ENCODE measurements at regions not wholly inside any gene's neighbourhood (a gene's known extent, or its start where the extent isn't known, plus 50 kb on each side); places are given as distances from the start of the nearest gene placed in this dataset.
"Not testable (repeated sequence)": the region's sequence is repeated elsewhere in the genome, so short reads cannot be mapped to it uniquely, and the experiment has no call there.

DNA sequence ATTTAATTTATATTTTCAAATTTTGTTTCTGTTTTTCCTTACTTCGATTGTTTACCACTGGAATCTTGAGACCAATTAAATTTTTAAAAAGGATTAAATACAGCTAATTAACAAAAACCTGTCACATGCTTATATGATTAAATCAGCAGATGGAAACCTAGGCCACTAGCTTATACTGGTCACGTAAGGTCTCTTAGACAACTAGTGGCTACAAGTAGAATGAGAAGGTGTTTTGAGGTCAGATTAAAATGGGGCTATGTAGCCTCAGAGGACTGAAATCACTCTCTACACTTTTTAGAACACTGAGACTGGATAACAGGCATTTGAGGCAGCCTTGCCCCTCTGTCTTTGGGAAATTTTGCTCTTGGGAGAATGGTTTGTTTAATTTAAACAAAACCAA lies 246.5 kb upstream of the ONECUT1 start:
- DNase-seq (ENCODE audit: low read depth) = no peak

DNA sequence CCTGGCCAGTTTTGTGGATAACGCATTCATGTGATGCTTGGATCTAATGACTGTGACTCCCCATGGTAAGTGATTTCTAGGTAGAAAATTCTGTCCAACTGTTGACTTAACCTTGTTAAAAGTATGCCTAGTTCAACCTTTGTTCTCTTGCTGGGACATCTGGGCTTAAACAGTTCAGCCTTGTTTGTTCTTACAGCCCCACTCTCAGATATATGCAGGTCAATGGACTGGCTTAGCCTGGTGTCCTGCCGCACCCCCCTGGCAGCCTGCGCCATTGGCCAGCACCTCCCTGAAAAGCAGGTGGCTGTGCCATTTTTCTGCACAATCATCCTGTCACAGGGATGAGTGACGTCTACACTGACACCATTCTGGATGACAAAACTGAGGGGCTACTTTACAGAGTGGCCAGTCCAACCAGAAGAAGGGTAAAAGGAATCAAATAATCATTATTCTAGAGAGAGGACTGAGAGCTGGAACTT lies 244.7 kb upstream of the ONECUT1 start:
- no peak for DNase-seq (ENCODE audit: low read depth)

DNA sequence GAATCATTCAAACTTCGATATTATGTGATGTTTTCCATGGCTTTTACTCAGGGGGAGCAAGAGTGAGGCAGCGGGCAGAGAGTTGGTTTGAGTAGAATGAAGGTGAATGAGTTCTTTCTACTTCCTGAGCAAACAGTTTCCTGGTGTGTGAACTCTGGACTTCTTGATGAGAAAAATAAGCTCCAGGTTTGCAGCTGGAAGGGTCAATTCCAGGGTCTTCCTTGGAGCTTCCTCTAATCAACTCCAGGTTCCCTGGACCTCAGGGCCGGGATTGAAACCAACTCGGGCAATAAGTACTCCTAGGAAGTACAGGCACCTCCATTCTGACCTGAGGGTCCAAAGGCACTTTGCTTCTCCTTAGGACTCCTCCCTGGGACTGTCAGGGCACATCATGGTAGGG lies 243.6 kb upstream of the ONECUT1 start:
- DNase-seq (ENCODE audit: low read depth) = no peak

DNA sequence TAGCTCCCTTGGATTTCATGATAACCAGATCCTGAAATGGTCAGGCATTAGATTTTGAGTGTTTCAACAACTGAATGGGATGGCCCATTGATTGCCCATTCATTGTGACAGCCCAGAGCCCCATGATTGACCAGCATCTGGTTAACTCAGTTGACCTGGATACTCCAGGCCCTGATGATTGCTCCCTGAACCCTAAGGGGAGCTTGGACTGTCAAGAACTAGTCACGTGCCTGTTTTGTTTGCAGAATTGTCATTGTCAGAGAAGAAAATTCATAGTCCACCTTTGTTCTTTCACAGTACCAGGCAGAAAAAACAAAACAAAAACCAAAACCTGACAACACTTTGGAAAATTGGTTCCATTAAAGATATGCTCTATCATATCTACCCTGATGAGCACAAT lies 241.3 kb upstream of the ONECUT1 start:
- DNase-seq (ENCODE audit: low read depth) = no peak

DNA sequence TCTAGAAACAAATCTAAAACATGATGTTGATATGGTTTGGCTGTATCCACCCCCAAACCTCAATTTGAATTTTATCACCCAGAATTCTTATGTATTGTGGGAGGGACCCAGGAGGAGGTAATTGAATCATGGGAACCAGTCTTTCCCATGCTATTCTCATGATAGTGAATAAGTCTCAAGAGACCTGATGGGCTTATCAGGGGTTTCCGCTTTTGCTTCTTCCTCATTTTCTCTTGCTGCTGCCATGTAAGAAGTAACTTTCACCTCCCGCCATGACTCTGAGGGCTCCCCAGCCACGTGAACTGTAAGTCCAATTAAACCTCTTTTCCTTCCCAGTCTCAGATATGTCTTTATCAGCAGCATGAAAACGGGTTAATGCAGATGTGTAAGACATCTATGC lies 232.7 kb upstream of the ONECUT1 start:
- no peak for DNase-seq (ENCODE audit: low read depth)

DNA sequence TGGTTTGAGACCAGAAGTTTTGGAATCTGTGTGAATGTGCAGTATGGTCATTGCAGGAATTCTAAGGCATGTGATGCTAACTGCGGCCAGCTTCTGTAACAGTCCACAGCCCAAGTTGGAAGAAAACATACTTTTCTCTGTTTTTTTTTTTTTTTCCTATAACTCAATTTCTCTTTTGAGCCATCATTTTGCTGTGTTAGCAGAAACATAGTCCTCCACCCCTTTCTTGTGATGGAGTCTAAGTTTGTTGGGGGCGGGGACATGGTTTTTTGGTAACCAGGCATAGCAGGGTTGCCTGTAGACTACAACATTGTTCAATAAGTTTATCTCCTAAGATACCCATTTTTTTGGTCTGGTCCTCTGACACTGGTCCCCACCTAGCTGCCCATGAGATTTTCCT lies 223.2 kb upstream of the ONECUT1 start:
- no peak for DNase-seq (ENCODE audit: low read depth)

DNA sequence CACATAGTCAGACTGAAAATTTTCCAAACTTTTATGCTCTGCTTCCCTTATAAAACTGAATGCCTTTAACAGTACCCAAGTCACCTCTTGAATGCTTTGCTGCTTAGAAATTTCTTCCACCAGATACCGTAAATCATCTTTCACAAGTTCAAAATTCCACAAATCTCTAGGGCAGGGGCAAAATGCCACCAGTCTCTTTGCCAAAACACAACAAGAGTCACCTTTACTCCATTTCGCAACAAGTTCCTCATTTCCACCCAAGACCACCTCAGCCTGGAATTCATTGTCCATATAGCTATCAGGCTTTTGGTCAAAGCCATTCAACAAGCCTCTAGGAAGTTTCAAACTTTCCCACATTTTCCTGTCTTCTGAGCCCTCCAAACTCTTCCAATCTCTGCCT lies 221.6 kb upstream of the ONECUT1 start:
- DNase-seq (ENCODE audit: low read depth) = not testable (repeated sequence)

DNA sequence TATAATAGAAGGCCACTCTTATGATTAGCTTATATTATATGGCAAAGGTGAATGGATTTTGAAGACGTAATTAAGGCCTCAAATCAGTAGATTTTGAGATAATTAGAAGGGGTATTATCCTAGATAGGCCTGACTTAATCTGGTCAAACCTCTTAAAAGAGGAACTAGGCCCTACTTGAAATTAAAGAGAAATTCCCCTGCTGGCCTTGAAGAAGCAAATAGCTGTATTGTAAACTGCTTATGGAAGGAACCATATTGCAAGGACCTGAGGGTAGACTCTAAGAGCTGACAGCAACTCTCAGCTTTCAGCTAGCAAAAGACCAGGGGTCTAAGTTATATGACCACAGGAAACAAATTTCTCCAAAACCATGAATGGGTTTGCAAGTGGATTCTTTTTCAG lies 219.0 kb upstream of the ONECUT1 start:
- DNase-seq (ENCODE audit: low read depth) = no peak

DNA sequence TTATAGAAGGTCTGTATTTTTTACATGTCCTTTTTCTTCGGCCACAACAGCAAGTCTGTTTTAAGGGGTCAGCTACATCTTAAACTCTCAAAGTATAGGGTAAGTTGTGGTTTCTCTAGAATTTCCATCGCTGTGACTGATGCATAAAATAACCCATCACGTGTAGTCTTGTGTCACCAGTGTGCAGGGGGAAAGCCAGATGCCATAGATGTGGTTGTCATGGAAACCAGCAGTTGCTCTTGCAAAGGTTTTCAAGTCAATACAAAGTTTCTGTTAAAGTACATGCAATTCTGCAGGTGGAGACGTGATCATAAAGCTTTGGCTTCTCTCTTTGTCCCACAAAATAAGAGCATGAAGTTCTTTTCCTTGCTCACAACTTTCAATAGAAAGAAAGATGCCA lies 210.3 kb upstream of the ONECUT1 start:
- no peak for DNase-seq (ENCODE audit: low read depth)

DNA sequence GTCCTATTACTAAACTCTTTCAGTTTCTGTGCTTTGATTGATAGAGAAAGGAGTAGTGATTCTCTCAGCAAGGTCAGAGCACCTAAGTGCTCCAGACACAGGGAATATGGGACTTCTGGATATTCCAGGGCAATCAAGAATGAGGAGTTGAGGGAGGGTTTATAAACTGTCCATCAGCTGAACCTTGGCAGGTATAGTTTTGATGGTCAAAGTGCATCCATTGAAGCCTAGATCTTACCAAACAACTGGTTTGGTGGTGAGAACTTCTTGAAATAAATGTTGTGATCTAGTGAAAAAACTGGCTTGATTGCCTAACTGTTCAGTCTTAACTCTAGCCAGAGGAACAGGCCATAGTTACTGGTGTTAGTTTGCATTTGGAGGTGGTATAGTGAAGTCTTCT lies 207.0 kb upstream of the ONECUT1 start:
- no peak for DNase-seq (ENCODE audit: low read depth)

DNA sequence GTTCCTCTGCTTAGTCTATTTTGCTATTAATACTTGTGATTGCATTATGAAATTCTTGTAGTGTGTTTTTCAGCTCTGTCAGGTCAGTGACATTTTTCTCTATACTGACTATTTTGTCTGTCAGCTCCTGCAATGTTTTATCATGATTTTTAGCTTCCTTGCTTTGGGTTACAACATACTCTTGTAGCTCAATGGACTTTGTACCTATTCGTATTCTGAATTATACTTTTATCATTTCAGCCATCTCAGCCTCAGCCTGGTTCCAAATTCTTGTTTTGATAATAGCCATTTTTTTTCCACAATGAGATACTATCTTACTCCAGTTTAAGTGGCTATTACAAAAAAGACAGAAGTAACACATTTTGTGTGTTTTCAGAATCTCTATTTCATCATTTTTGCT lies 204.2 kb upstream of the ONECUT1 start:
- DNase-seq (ENCODE audit: low read depth) = no peak

DNA sequence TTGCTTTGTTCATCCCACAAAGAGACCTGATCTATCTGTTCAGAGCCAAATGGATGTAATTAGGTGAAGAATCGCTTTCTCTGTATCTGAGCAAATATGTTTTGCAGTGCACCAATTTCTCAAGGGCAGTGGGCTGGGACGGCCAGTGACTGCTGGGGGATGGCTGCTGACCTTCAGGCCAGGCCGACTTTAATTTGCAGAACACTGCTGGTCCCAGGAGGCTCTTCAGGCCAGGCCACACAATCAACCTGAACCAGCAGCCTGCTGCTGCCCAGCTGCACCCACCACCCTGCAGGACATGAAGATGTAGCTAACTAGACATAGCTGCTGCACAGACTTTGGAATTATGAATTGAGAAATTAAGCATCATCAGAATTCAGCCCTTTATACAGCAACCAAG lies 194.4 kb upstream of the ONECUT1 start:
- no peak for DNase-seq (ENCODE audit: low read depth)

DNA sequence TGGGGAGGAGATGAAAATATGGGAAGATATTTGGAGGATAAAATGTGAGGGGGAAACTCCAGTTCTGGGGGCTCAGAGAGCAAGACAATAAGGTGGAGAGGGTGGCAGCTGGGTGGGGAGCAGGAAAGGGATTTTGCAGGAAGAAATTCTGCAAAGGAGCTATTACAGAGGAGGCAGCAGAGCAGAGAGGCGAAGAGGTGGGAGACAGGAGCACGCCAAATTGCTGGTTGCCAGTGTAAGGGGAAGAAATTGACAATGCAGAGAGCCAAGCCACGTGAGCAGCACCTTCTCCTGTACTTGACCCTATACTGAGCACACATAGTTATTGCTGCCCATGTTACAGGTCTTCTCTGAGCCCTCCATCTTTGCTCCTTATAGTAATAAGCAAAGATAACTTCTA lies 190.3 kb upstream of the ONECUT1 start:
- DNase-seq (ENCODE audit: low read depth) = no peak

DNA sequence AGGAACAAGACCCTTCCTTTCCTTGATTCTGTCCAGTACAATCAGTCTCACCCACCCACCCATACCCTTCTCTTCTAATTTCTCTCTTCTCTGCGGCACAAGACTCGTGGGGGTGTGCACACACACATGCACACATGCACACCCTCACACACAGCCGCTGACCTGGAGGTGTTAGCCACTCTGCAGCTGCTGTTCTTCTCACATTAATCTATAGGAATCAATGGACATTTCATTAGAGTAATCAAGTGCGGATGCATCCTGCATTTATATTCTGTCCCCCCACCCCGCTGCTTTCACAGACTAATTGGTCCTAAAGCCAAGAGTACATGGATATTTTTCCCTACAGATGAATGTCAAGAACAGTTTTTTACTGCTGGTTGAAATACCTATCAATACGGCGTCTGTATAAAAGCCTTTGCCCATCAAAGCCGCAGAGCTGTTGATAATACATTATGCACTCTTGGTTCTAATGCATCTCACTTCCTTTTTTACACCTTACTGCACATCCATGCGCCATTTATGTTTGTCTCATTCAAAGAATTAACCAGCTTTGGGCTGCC lies 186.5 kb upstream of the ONECUT1 start:
- no peak for DNase-seq (ENCODE audit: low read depth)

DNA sequence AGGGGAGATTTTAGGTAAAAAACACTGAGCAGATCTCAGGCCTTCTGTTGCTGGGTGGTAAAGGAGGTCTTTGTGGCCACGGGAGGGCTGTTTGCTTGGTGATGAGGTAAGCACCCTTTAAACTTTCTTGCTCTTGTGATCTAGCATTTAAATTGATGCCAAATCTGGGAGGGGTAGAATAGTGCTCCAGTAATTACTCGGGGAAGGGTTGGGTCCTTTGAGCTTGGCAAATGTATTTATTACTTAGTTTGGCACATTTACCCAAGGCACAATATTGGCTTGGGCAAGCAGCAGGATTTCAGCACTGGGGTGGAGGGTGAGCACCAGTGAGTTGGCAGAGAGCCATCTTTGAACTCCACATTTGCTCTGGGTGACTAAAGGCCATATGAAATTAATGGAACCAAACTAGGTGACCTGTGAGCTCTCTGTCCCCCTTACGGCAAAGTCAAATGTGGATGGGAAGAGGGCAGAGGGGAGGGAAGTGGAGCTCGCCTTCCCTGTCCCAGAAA lies 185.9 kb upstream of the ONECUT1 start:
- no peak for DNase-seq (ENCODE audit: low read depth)

DNA sequence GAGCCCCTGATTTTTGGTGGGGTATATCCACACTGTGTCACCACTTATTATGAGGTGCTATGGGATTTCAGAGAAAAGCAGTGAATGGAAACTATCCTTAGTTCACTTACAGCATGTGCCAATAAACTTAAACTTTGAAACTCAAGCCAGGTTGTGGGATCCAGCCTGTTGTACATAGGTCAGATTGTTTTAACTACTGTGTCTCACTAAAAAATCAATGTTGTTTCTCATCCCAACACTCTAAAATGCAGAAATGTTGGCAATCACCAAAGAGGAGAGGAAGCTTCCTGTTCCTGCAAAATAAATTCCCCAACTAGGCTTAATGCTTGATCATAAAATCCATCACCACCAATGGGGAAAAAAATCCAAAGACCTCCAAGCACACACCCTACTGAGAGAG lies 173.7 kb upstream of the ONECUT1 start:
- DNase-seq (ENCODE audit: low read depth) = no peak

DNA sequence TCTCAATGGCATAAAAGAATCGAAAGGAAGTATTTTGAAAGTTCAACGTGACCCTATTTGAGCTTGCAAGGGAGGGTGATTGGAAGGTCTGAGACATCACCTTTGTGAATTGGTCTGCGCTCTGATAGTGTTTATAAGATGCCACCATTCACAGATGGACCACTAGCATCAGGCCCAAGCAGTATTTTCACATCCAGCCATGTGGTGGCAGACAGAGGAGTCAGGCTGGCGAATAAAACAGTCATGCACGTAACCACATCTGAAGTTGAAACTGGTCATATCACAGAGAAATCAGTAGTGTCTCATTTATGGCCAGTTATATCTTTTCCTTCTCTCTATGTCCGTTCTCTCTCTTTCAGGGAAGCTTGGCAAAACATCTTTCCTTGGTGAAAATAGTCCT lies 170.1 kb upstream of the ONECUT1 start:
- no peak for DNase-seq (ENCODE audit: low read depth)

DNA sequence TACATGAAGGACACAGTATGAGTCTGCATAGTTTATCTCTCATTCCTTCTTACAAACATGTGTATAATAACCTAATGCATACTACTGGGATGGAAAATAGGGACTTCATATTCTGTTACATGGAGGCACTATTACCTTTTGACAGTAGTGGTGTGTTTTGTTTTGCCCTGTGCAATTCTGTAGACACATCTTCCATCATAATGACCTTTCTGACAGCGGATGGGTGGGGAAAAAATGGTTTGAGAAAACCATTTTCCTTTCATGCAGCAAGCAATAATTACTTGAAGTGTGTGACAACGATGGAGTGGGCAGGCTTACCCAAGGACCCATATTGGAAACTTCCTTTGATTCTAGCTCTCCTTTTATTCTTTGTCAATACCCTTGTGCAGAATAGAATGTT lies 153.6 kb upstream of the ONECUT1 start:
- no peak for DNase-seq (ENCODE audit: low read depth)

DNA sequence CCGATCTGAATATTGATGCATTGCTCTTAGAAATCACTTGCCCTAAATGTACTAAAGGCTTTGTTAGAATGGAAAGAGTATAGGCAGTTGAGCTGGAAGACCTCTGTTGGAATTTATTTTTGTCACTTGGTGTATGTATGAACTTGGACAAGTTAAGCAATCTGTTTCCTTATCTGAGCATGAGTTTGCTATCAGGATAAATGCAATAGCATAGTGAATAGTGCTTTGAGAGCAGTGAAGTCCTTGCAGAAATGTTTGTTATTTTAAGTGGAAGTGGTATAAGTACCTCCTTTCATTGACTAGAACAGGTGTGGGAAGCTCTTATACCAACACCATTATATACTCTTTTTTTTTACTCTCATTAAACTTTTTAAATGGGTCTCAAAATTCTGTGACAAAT lies 146.4 kb upstream of the ONECUT1 start:
- DNase-seq (ENCODE audit: low read depth) = no peak

DNA sequence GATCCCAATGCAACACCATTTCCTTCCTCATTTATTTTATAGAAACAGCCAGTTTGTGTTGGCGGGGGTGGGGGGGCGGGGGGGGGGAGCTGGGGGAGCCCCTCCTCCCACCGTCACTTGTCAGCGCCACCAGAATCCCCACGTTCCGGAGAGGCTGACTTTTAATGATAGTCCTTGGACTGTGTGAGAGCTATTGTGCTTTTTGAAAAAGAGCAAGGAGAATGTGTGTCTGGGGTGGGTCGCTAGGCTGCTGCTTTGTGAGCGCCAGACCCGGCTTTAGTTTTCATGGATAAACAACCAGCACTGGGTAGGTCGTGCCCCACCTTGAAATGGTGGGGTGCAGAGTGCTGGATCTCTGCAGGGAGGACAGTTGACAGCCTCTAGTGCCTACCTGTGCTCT lies 135.0 kb upstream of the ONECUT1 start:
- no peak for DNase-seq (ENCODE audit: low read depth)

DNA sequence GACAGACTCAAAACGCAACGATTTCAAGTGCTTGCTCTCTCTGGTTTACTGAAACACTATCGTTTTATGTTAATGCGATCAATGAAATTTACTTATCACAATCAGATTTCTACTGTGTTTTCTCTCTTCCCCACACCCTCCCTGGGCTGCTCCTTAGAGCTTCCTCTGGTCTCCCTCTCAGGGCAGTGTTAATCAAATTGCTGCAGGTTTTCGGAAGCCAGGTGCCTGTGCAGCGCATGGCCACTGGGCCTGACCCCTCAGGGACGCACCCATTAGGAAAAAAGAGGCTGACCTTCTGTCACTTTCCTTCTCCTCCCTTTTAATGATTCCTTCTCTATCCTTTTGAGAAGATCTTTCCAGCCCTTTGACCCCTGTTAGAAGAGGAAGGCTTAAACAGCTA lies 134.5 kb upstream of the ONECUT1 start:
- no peak for DNase-seq (ENCODE audit: low read depth)

DNA sequence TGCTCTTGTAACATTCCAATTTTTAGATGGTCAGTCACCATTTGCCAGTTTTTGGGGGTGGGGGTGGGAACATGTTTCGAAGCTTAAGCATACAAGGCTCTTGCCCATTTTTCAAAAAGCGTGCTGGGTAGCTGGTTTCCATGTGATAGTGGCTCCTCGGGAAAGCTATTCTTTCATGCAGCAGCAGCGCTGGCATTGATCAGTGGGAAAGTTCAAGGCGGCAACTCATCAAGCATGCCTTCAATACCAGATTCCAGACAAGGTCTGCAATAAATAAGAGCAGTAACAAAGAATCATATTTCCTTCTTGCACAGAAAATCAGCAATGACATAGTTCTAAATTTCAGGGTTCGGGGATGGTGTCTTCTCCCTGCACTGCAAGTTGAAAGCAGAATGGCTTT lies 133.5 kb upstream of the ONECUT1 start:
- no peak for DNase-seq (ENCODE audit: low read depth)

DNA sequence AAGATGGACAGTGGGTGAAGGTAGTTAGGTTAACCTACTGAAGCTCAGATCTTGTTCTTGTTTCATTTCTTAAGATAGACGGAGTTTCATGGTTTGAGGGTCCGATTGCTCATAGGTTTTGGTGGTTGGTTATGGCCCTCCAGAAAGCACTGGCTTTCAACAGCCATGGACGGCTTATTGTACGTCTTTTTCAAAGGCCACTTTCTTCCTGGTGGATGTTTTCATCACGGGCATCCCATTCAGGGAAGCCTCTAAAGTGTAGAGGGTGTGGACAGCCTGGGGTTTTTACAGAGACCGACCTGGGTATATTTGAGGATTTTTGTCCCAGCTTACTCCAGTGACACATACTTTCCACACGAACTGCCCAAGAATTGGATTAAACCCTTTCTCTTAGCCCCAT lies 132.7 kb upstream of the ONECUT1 start:
- DNase-seq (ENCODE audit: low read depth) = no peak

DNA sequence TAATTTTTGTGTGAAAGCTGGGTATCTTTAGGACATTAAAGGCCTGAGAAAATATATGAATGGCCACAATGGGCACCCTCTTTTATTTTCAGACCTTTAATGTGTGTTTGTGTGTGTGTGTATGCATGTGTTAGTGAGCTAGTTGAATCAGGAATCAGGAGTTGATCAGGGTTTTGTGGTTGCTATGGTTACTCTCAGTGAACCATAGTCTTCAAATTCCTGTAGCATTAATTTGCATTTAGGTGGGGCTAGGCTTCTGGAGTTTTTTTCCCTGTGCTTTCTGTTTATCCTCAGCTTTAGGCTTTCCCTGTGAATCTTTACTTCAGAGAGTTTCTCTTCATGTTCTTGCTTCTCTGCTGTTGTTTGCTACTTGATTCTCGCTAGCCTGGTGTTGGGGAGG lies 122.0 kb upstream of the ONECUT1 start:
- no peak for DNase-seq (ENCODE audit: low read depth)

DNA sequence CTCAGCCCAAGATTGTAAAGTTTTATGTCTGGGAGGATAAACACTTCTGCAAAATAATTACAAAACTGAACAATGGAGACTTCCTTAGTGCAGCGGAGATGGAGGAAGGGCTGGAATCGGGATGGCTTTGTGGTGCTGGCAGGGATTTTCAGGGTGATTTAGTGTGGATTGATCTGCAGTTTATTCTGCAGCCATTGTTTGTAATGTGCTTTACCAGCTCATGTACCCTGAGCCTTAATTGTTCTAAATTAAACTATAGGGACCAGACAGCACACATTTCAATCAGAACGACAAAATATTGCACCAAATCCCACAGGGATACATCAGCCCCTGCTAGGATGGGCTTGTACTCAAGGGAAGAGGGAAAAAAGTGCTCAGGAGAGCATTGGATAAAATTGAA lies 103.2 kb upstream of the ONECUT1 start:
- DNase-seq (ENCODE audit: low read depth) = no peak

All from Daoy (cell line).